ENCODE measurements at regions not wholly inside any gene's neighbourhood (a gene's known extent, or its start where the extent isn't known, plus 50 kb on each side); places are given as distances from the start of the nearest gene placed in this dataset.

DNA sequence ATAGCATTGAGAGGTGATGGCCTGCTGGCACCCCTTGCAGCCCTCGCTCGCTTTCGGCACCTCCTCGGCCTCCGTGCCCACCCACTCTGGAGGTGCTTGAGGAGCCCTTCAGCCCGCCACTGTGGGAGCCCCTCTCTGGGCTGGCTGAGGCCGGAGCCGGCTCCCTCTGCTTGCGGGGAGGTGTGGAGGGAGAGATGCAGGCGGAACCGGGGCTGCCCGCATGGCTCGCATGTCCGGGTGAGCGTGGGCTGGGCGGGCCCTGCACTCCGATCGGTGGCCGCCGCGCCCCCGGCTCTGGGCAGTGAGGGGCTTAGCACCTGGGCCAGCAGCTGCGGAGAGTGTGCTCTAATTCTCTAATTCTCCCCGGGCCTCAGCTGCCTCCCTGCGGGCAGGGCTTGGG lies 101.1 kb downstream of the KIF4B start:
- TF ChIP-seq ISL1 (CRISPR knock-in tag; IDR thresholded peaks at IDR 0.05) (no peak), RARB (CRISPR knock-in tag; IDR thresholded peaks at IDR 0.05) (no peak), ZFP30 (CRISPR knock-in tag; IDR thresholded peaks at IDR 0.05) (no peak), ZC3H10 (CRISPR knock-in tag; IDR thresholded peaks at IDR 0.05) (no peak)

Data from SK-N-SH treated with all-trans-retinoic acid at 6 μM for 48 hours (cell line).